ENCODE measurements at regions not wholly inside any gene's neighbourhood (a gene's known extent, or its start where the extent isn't known, plus 50 kb on each side); places are given as distances from the start of the nearest gene placed in this dataset.

GRCh38 chr12:115253049-115253448, 569.1 kb upstream of the TBX3 start:
- no peak overlapping the region for H3K4me3 ChIP-seq (ENCODE audit: low read depth, poor library complexity, severe bottlenecking)
- intact Hi-C loops (cut with DNase I; ENCODE audit: low total_unique reads) = no loop called here
- TF ChIP-seq CTCF (IDR thresholded peaks at IDR 0.05) (no peak), POLR2A (IDR thresholded peaks at IDR 0.05) (no peak)
- DNase-seq (ENCODE audit: low spot score in 2 of 2) = no peak
- WGBS, 2 donors = 86 to 95% methylated on average over 3 of the region's 3 CpGs

DNA sequence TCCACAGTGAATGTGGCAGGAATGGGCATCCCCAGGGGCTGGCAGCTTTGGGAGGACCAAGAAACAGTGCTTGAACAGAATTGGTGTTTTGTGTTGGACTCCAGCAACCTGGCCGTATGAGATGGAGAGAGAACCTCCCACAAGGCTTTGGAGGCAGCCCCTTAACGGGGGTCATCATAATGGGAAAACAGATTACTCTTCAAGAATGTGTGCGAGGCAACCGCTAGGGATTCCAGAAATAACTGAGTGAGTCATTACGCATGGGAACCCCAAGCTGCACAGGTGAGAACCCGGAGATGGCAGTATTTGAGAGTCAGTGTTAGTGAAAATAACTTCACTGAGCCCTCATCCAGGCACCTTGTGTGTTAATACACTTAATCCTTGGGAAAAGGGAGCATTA, 567.8 kb upstream of the TBX3 start:
- no peak for TF ChIP-seq POLR2A (IDR thresholded peaks at IDR 0.05)
- TF ChIP-seq CTCF (IDR thresholded peaks at IDR 0.05) = no peak
- H3K4me3 ChIP-seq (ENCODE audit: low read depth, poor library complexity, severe bottlenecking) = no peak overlapping the region
- intact Hi-C loops (cut with DNase I; ENCODE audit: low total_unique reads) = no loop called here
- DNase-seq (ENCODE audit: low spot score in 2 of 2) = peak in 1 of 2 donors; percentile 23
- 86 to 87% methylated on average over 6 of the region's 6 CpGs for WGBS, 2 donors

GRCh38 chr12:115249671-115250278, 565.8 kb upstream of the TBX3 start:
- 72 to 78% methylated on average over 3 of the region's 3 CpGs for WGBS, 2 donors

DNA sequence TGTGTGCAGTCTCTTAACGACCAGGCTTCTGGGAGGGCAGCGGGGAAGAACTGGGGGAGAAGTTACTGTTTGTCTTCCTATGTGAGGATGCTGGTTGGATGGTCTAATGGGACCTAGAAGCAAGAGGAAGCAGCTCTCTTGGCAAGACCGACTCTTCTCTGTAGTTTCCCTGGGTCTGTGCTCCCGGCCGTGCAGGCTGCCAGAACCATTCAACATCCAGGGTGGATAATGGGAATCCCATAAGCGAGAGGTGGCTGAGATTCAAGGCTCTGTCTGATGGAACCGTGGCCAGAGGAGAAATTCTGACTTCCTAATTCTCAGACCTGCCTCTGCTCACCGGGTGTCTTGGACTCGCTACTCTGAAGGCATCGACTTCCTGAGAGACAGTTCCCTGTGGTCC, 561.0 kb upstream of the TBX3 start:
- no peak overlapping the region for H3K4me3 ChIP-seq (ENCODE audit: low read depth, poor library complexity, severe bottlenecking)
- intact Hi-C loops (cut with DNase I; ENCODE audit: low total_unique reads) = no loop called here
- WGBS, 2 donors = 86 to 87% methylated on average over 10 of the region's 10 CpGs
- DNase-seq (ENCODE audit: low spot score in 2 of 2) = peak in 1 of 2 donors; percentile 21
- TF ChIP-seq CTCF (IDR thresholded peaks at IDR 0.05) = no peak
- no peak for TF ChIP-seq POLR2A (IDR thresholded peaks at IDR 0.05)

More at GRCh38 chr12:115249671-115250278, 565.8 kb upstream of the TBX3 start:
- peak in 1 of 2 donors; percentile 8 for DNase-seq (ENCODE audit: low spot score in 2 of 2)
- TF ChIP-seq POLR2A (IDR thresholded peaks at IDR 0.05) (no peak), CTCF (IDR thresholded peaks at IDR 0.05) (no peak)
- intact Hi-C loops (cut with DNase I; ENCODE audit: low total_unique reads) = no loop called here
- H3K4me3 ChIP-seq (ENCODE audit: low read depth, poor library complexity, severe bottlenecking) = no peak overlapping the region

- TF ChIP-seq POLR2A (IDR thresholded peaks at IDR 0.05) (no peak), CTCF (IDR thresholded peaks at IDR 0.05) (no peak)
- WGBS, 2 donors = 79 to 84% methylated on average over 4 to 5 of the region's 5 CpGs
- no peak overlapping the region for H3K4me3 ChIP-seq (ENCODE audit: low read depth, poor library complexity, severe bottlenecking)
- intact Hi-C loops (cut with DNase I; ENCODE audit: low total_unique reads) = no loop called here
- DNase-seq (ENCODE audit: low spot score in 2 of 2) = no peak
Measured at GRCh38 chr12:115243933-115244628, 560.1 kb upstream of the TBX3 start.

Data from lower leg skin (tissue), 4 donors.